Astrocyte (in vitro differentiated cells and primary cell): ENCODE measurements at regions not wholly inside any gene's neighbourhood (a gene's known extent, or its start where the extent isn't known, plus 50 kb on each side); places are given as distances from the start of the nearest gene placed in this dataset.

Experiments
- DNase-seq: peaks from one replicate; pipeline ENCODE4 v3.0.0-alpha.2; 2010; ENCODE audit warnings: low read depth
- FAIRE-seq: peaks from 2 replicates; lab custom pipeline; 2011; peaks lifted over from hg19 to GRCh38; lab: Jason Lieb, UNC
- H2AFZ ChIP-seq: 2 replicates; pipeline ENCODE4 v1.6.0; 2012; ENCODE audit warnings: low read depth, low read length, inconsistent platforms
- H3K27ac ChIP-seq: 2 replicates; pipeline ENCODE4 v1.5.1; 2011; ENCODE audit warnings: low read depth, low read length, inconsistent platforms
- H3K27me3 ChIP-seq: 2 replicates; pipeline ENCODE4 v1.6.0; 2011; ENCODE audit warnings: low read length, inconsistent platforms; ENCODE audit not compliant: insufficient read depth
- H3K36me3 ChIP-seq: 2 replicates; pipeline ENCODE4 v1.5.1; 2011; ENCODE audit warnings: low read length, inconsistent platforms; ENCODE audit not compliant: insufficient read depth
- H3K4me1 ChIP-seq: 2 replicates; pipeline ENCODE4 v1.5.1; 2011; ENCODE audit warnings: low read length, inconsistent platforms; ENCODE audit not compliant: insufficient read depth
- H3K4me2 ChIP-seq: 2 replicates; pipeline ENCODE4 v1.6.0; 2012; ENCODE audit warnings: low read length, inconsistent platforms
- H3K4me3 ChIP-seq: 2 replicates; pipeline ENCODE4 v1.5.1; 2011; ENCODE audit warnings: low read depth, mild to moderate bottlenecking, low read length, inconsistent platforms; ENCODE audit not compliant: insufficient read depth
- H3K79me2 ChIP-seq: 2 replicates; pipeline ENCODE4 v1.6.0; 2012; ENCODE audit warnings: mild to moderate bottlenecking, low read length, inconsistent platforms; ENCODE audit not compliant: insufficient read depth
- H3K9ac ChIP-seq: 2 replicates; pipeline ENCODE4 v1.6.0; 2012; ENCODE audit warnings: mild to moderate bottlenecking, low read length, inconsistent platforms
- H3K9me3 ChIP-seq: 2 replicates; pipeline ENCODE4 v1.5.1; 2012; ENCODE audit warnings: low read depth, mild to moderate bottlenecking, low read length, inconsistent platforms; ENCODE audit not compliant: insufficient read depth
- H4K20me1 ChIP-seq: 2 replicates; pipeline ENCODE4 v1.6.0; 2012; ENCODE audit warnings: low read length, inconsistent platforms; ENCODE audit not compliant: insufficient read depth
- H3K27ac Mint-ChIP-seq: one replicate; pipeline ENCODE4 v1.8.0; 2021; ENCODE audit warnings: mild to moderate bottlenecking, mixed read lengths; ENCODE audit not compliant: unreplicated experiment
- H3K27me3 Mint-ChIP-seq: one replicate; pipeline ENCODE4 v1.8.0; 2021; ENCODE audit warnings: low read depth, mixed read lengths; ENCODE audit not compliant: unreplicated experiment
- H3K36me3 Mint-ChIP-seq: one replicate; pipeline ENCODE4 v1.8.0; 2021; ENCODE audit warnings: low read depth, mixed read lengths; ENCODE audit not compliant: unreplicated experiment
- H3K4me1 Mint-ChIP-seq: one replicate; pipeline ENCODE4 v1.8.0; 2021; ENCODE audit warnings: low read depth, mixed read lengths; ENCODE audit not compliant: unreplicated experiment
- H3K4me3 Mint-ChIP-seq: one replicate; pipeline ENCODE4 v1.8.0; 2021; ENCODE audit warnings: mild to moderate bottlenecking, moderate library complexity, mixed read lengths; ENCODE audit not compliant: unreplicated experiment
- H3K9me3 Mint-ChIP-seq: one replicate; pipeline ENCODE4 v1.8.0; 2021; ENCODE audit warnings: mild to moderate bottlenecking, mixed read lengths; ENCODE audit not compliant: unreplicated experiment
- CTCF ChIP-seq: IDR thresholded peaks from 2 replicates; pipeline ENCODE4 v1.5.1; 2011; ENCODE audit warnings: low read depth, mild to moderate bottlenecking, inconsistent platforms, low read length, moderate library complexity; ENCODE audit not compliant: insufficient read depth
- EZH2 ChIP-seq: IDR thresholded peaks from 2 replicates; pipeline ENCODE4 v1.6.1; 2012; ENCODE audit warnings: mild to moderate bottlenecking, low read length, inconsistent platforms; ENCODE audit not compliant: insufficient read depth

- no peak overlapping the region for H3K27ac ChIP-seq
- DNase-seq (no peak), FAIRE-seq (peak; percentile 83)
- no peaks in the 10 kb centered on the region for H3K36me3 Mint-ChIP-seq
- peaks cover 2% of the 10 kb centered on the region for H3K9me3 Mint-ChIP-seq
- H3K4me1 ChIP-seq, result no peaks in the 10 kb centered on the region
- no peak overlapping the region for H3K27ac Mint-ChIP-seq
- no peaks in the 10 kb centered on the region for H3K36me3 ChIP-seq
- no peaks in the 10 kb centered on the region for H3K79me2 ChIP-seq
- H3K4me3 Mint-ChIP-seq, result no peak overlapping the region
- no peak for TF ChIP-seq EZH2
- TF ChIP-seq CTCF, result no peak
- no peaks in the 10 kb centered on the region for H3K9me3 ChIP-seq
- no peak overlapping the region for H3K4me2 ChIP-seq
- no peak overlapping the region for H3K4me3 ChIP-seq
- no peaks in the 10 kb centered on the region for H4K20me1 ChIP-seq
- no peak overlapping the region for H2AFZ ChIP-seq
- H3K4me1 Mint-ChIP-seq, result no peaks in the 10 kb centered on the region
- no peak overlapping the region for H3K9ac ChIP-seq
- H3K27me3 Mint-ChIP-seq, result no peaks in the 10 kb centered on the region
- H3K27me3 ChIP-seq, result no peaks in the 10 kb centered on the region
These were observed 610.2 kb upstream of the HTR2C start for GRCh38 chrX:113973706-113974105.

GRCh38 chrX:113966791-113967190 is 617.1 kb upstream of the HTR2C start:
- Histone ChIP-seq H3K4me2 (no peak overlapping the region), H3K4me3 (no peak overlapping the region), H3K9me3 (no peaks in the 10 kb centered on the region), H3K27me3 (no peaks in the 10 kb centered on the region), H2AFZ (no peak overlapping the region), H3K79me2 (no peaks in the 10 kb centered on the region), H4K20me1 (no peaks in the 10 kb centered on the region), H3K27ac (no peak overlapping the region), H3K36me3 (no peaks in the 10 kb centered on the region), H3K9ac (no peak overlapping the region), H3K4me1 (no peaks in the 10 kb centered on the region)
- Mint-ChIP-seq H3K4me1 (no peaks in the 10 kb centered on the region), H3K36me3 (no peaks in the 10 kb centered on the region), H3K27me3 (no peaks in the 10 kb centered on the region), H3K4me3 (no peak overlapping the region), H3K9me3 (peaks cover 3% of the 10 kb centered on the region), H3K27ac (no peak overlapping the region)
- TF ChIP-seq CTCF (no peak), EZH2 (no peak)
- DNase-seq, result no peak
- peak; percentile 49 for FAIRE-seq

- Histone ChIP-seq H4K20me1 (no peaks in the 10 kb centered on the region), H3K4me1 (no peaks in the 10 kb centered on the region), H3K4me3 (no peak overlapping the region), H3K79me2 (no peaks in the 10 kb centered on the region), H2AFZ (no peak overlapping the region), H3K9ac (no peak overlapping the region), H3K36me3 (no peaks in the 10 kb centered on the region), H3K4me2 (no peak overlapping the region), H3K27ac (no peak overlapping the region), H3K27me3 (no peaks in the 10 kb centered on the region), H3K9me3 (no peaks in the 10 kb centered on the region)
- no peak for FAIRE-seq
- H3K9me3 Mint-ChIP-seq, result no peaks in the 10 kb centered on the region
- no peaks in the 10 kb centered on the region for H3K36me3 Mint-ChIP-seq
- H3K4me3 Mint-ChIP-seq, result no peak overlapping the region
- no peak for TF ChIP-seq CTCF
- no peak for TF ChIP-seq EZH2
- no peak for DNase-seq
- no peaks in the 10 kb centered on the region for H3K27me3 Mint-ChIP-seq
- no peak overlapping the region for H3K27ac Mint-ChIP-seq
- H3K4me1 Mint-ChIP-seq, result no peaks in the 10 kb centered on the region
These were observed 621.5 kb upstream of the HTR2C start for GRCh38 chrX:113962343-113962742.
